LNCAP (cell line): ENCODE measurements at regions not wholly inside any gene's neighbourhood (a gene's known extent, or its start where the extent isn't known, plus 50 kb on each side); places are given as distances from the start of the nearest gene placed in this dataset.

Source experiments
- TF ChIP-seq, protein P1 (sequence below): fragments of 450-650 bp; IDR thresholded peaks from 2 replicates; pipeline ENCODE4 v1.5.1; 2017; ENCODE audit warnings: mild to moderate bottlenecking

DNA sequence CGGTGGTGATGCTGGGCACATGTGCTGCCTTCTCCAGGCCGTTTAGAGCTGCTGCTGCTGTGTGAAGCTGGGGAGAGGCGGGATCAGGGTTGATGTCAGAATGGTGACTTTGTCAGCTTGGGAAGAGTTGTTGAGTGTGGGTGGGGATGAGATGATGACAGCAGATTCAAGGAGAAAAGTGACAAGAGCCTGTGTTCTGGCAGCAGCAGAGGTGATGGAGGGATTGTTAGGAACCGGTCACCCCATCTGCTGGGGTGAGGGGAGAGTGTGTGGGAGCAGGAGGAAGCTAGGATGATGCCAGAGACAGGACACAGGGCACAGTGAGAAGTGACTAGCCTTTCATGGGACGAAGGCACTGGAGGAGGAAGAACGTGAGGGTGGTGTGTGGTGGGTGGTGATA lies 345.5 kb downstream of the RNF144A start:
- TF ChIP-seq, protein P1, sequence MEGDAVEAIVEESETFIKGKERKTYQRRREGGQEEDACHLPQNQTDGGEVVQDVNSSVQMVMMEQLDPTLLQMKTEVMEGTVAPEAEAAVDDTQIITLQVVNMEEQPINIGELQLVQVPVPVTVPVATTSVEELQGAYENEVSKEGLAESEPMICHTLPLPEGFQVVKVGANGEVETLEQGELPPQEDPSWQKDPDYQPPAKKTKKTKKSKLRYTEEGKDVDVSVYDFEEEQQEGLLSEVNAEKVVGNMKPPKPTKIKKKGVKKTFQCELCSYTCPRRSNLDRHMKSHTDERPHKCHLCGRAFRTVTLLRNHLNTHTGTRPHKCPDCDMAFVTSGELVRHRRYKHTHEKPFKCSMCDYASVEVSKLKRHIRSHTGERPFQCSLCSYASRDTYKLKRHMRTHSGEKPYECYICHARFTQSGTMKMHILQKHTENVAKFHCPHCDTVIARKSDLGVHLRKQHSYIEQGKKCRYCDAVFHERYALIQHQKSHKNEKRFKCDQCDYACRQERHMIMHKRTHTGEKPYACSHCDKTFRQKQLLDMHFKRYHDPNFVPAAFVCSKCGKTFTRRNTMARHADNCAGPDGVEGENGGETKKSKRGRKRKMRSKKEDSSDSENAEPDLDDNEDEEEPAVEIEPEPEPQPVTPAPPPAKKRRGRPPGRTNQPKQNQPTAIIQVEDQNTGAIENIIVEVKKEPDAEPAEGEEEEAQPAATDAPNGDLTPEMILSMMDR: no peak

DNA sequence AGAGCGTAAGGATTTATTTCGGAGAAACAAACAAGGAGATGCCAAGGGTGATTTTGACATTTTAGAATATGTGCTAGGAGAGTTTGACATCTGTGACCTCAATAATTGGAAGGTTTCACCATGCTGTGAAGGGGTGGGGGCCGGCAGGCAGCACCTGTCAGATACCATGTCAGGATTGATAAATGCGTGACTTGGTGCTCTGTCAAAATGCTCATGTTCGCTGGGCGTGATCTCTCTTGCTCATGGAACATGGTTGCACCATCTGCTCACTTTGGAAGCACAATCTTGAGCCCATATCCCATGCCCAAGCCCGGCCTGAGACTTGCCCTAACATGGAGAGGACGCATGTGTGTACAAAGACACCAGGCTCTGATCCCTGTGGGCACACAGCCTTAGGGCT lies 347.6 kb downstream of the RNF144A start:
- TF ChIP-seq, protein P1: no peak

DNA sequence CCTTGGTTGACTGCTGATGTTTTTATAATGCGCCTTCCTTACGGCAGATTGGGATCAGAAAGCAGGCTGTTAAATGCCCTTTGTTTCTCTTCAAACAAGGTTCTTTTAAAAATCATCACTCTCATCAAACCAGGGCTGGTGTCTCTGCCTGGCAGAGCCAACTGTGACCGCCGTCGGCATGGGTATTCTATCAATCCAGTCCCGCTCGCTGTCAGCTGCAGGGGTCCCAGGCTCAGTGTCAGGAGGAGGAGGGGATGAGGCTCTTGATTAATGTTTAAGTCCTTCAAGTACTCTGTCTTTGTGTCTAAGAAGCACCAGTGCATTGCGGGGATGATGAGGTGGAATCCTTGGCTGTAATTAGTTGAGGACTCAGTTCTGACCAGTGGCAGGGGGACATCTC lies 348.1 kb downstream of the RNF144A start:
- TF ChIP-seq, protein P1: no peak

DNA sequence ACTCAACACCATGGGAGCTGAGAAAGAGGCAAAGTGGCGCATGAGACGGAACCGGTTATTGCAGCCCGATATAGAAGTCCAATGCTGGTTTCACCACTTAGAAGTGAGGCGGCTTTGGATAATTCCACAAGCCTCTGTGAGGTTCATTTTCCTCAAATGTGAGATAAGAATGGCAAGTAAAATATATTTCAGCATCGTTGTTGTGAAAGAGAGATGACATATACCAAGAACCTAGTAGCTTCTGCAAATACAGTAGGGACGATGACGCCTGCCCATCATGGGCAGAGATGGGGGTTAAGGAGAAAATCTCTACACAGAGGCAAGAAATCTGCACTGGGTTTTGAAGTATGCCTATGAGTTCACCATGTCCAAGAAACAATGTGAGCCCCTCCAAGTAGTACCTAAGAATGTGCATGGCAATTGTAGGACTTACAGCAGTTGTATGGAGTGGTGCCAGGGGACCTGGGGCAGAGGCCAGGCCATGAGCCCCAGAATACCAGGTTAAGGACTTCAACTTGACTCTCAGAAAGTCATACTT lies 352.0 kb downstream of the RNF144A start:
- TF ChIP-seq, protein P1: no peak

DNA sequence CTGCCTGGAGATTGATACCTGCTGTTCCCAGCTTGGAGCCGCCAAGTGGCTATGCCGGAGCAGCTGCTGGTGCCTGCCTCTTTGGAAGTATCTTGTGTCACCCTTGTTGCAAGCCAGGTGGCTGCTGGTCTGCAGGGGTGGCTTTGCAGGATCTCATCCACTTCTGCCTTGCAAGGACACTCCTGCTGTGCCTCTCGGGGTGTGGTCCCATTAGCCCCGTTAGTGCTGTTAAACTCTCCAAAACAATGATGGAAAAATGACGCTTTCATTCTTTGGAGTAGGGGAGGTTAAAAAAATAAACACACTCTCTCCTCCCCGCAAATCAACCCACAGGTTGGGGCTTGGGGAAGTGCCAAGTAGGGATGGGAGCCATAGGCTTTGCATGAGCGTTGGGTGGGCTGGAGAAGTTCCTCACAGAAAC lies 352.8 kb downstream of the RNF144A start:
- TF ChIP-seq, protein P1: no peak

DNA sequence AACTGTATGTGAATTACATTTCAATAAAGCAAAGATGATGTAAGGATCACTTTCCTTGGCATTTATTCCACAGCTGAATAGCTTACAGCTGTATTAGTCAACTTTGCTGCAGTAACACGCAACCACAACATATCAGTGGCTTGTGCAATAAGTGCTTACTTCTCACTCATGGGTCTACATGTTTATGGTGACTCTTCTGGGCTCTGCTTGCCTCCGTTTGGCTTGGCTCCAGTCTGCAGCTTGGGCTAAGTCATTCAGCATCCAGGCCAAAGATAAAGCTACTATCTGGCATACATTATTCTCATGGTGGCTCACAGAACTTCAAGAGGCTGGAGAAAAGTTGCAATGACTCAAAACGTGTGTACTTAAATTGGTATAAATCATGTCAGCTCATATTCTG lies 355.0 kb downstream of the RNF144A start:
- TF ChIP-seq, protein P1: no peak

DNA sequence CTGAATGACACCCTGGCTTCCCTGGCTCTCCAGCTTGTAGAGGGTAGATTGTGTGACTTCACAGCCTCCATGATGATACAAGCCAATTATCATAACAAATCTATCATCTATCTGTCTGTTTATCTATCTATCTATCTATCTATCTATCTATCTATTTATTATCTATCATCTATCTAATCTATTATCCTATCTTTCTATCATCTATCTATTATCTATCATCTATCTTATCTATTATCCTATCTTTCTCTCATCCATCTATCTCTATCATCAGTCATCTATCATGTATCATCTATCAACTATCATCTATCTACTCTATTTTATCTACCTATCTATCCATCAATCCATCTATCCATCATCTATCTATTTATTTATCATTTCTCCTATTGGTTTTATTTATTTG lies 361.8 kb downstream of the RNF144A start:
- TF ChIP-seq, protein P1: no peak

DNA sequence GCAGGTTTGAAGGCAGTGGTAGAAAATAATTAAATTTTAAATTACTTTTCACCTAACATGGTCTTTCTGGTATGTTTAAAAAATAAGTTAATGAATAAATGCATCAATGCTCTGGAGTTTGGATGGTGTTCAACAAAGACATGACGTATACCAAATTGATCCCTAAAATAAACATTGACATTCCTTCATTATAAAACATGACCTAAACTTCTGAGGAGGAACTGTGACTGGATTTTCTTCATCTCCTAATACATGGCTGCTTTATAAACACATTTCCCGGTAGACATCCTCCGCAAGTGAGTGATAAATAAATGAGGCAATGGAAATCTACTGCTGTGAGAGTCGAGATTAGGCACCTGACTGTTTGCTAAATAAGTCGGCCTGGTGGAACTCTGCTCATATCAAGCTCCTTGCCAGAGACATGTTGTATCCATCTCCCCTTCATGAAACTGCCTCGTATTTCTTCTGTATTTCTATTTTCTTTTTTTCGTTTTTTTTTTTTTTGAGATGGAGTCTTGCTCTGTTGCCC lies 362.3 kb downstream of the RNF144A start:
- TF ChIP-seq, protein P1: no peak
